ENCODE measurements at regions not wholly inside any gene's neighbourhood (a gene's known extent, or its start where the extent isn't known, plus 50 kb on each side); places are given as distances from the start of the nearest gene placed in this dataset.

DNA sequence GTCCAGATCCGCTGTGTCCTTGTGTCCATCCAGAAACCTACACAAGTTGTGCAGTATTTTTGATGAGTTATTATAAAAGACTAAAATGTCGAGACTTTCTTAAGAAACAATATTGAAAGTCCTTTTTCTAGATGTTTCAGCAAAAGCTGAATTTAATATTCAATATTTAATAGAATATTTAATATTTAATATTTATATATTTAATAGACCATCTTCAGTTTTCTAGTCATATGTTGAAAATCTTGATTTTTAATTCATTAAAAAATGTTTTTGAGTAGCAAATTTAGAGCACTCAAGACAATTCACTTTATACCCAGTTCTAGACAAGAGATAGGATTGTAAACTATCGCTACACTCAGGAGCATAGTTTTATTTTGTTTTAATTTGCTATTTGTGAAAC, 447.8 kb downstream of the SLITRK5 start:
- no peak for TF ChIP-seq EZH2phosphoT487 (IDR thresholded peaks at IDR 0.05; ENCODE audit: low read depth)
- TF ChIP-seq CTCF (IDR thresholded peaks at IDR 0.05; ENCODE audit: low read depth, low read length): no peak
- no peaks in the 10 kb centered on the region for H3K4me1 ChIP-seq (ENCODE audit: low read length)
- no peaks in the 10 kb centered on the region for H3K79me2 ChIP-seq (ENCODE audit: low read length)

DNA sequence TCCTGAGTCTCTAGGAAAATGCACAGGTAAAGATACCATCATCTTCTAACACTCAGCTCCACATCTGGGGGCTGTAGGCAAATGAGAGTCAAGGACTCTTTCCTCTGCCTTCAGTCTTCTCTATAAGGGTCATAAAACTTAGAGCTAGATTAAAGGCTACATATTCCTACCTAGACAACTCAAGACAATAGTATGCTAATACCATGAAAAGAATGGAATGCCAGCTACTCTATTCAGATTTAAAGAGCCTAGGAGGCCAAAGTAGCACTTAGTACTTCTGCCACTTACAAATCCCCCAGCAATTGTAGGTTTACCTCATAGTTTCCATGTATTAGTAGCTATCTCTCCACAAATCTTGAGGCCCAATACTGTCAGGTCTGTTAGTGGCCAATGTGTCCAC, 453.0 kb downstream of the SLITRK5 start:
- Histone ChIP-seq H3K4me1 (ENCODE audit: low read length) (no peaks in the 10 kb centered on the region), H3K27ac (ENCODE audit: low read length) (no peak overlapping the region), H3K36me3 (replicated peaks; ENCODE audit: low read depth, low read length) (no peaks in the 10 kb centered on the region), H3K4me3 (ENCODE audit: low read length) (no peak overlapping the region), H3K4me2 (ENCODE audit: low read length) (no peak overlapping the region), H3K9me3 (ENCODE audit: insufficient read depth, low read length) (no peaks in the 10 kb centered on the region), H3K27me3 (ENCODE audit: low read depth, low read length) (no peaks in the 10 kb centered on the region), H4K20me1 (ENCODE audit: insufficient read depth, low read length) (no peaks in the 10 kb centered on the region), H3K9ac (ENCODE audit: low read length) (no peak overlapping the region), H2AFZ (ENCODE audit: low read depth, low read length) (no peak overlapping the region), H3K79me2 (ENCODE audit: low read length) (no peaks in the 10 kb centered on the region)
- TF ChIP-seq CTCF (IDR thresholded peaks at IDR 0.05; ENCODE audit: low read depth, low read length): no peak
- no peak for TF ChIP-seq EZH2phosphoT487 (IDR thresholded peaks at IDR 0.05; ENCODE audit: low read depth)

More for the DNA sequence above, 447.8 kb downstream of the SLITRK5 start:
- Histone ChIP-seq H4K20me1 (ENCODE audit: insufficient read depth, low read length) (no peaks in the 10 kb centered on the region), H3K9me3 (ENCODE audit: insufficient read depth, low read length) (no peaks in the 10 kb centered on the region), H3K36me3 (replicated peaks; ENCODE audit: low read depth, low read length) (no peaks in the 10 kb centered on the region), H2AFZ (ENCODE audit: low read depth, low read length) (no peak overlapping the region), H3K27me3 (ENCODE audit: low read depth, low read length) (no peaks in the 10 kb centered on the region), H3K27ac (ENCODE audit: low read length) (no peak overlapping the region), H3K9ac (ENCODE audit: low read length) (no peak overlapping the region), H3K4me3 (ENCODE audit: low read length) (no peak overlapping the region), H3K4me2 (ENCODE audit: low read length) (no peak overlapping the region)

DNA sequence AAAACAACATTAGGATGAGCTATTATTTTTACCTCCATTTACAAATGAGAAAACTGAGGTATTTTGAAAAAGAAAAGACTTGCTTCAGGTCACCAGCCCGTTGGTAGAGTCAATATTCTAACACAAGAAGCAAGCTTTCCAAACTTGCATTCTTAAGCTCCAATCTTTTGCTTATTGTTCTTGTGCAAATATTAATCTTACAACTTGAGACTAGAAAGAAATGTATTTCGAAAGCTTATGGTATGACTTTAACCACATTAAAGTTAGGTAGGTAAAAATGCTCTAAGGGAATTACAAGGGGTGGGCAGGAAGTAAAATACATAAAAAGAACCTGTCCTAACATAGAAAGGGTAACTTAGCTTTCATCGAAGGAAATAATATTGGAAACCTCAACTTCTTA, 453.9 kb downstream of the SLITRK5 start:
- Histone ChIP-seq H3K4me1 (ENCODE audit: low read length) (no peaks in the 10 kb centered on the region), H3K79me2 (ENCODE audit: low read length) (no peaks in the 10 kb centered on the region), H4K20me1 (ENCODE audit: insufficient read depth, low read length) (no peaks in the 10 kb centered on the region), H2AFZ (ENCODE audit: low read depth, low read length) (no peak overlapping the region), H3K4me3 (ENCODE audit: low read length) (no peak overlapping the region), H3K36me3 (replicated peaks; ENCODE audit: low read depth, low read length) (no peaks in the 10 kb centered on the region), H3K9ac (ENCODE audit: low read length) (no peak overlapping the region), H3K27me3 (ENCODE audit: low read depth, low read length) (no peaks in the 10 kb centered on the region), H3K9me3 (ENCODE audit: insufficient read depth, low read length) (no peaks in the 10 kb centered on the region), H3K27ac (ENCODE audit: low read length) (no peak overlapping the region), H3K4me2 (ENCODE audit: low read length) (no peak overlapping the region)
- TF ChIP-seq EZH2phosphoT487 (IDR thresholded peaks at IDR 0.05; ENCODE audit: low read depth) (no peak), CTCF (IDR thresholded peaks at IDR 0.05; ENCODE audit: low read depth, low read length) (no peak)

- no peak overlapping the region for H3K4me3 ChIP-seq (ENCODE audit: low read length)
- H4K20me1 ChIP-seq (ENCODE audit: insufficient read depth, low read length): no peaks in the 10 kb centered on the region
- no peaks in the 10 kb centered on the region for H3K36me3 ChIP-seq (replicated peaks; ENCODE audit: low read depth, low read length)
- H3K4me1 ChIP-seq (ENCODE audit: low read length): no peaks in the 10 kb centered on the region
- no peaks in the 10 kb centered on the region for H3K79me2 ChIP-seq (ENCODE audit: low read length)
- H3K9ac ChIP-seq (ENCODE audit: low read length): no peak overlapping the region
- H3K9me3 ChIP-seq (ENCODE audit: insufficient read depth, low read length): no peaks in the 10 kb centered on the region
- no peak overlapping the region for H2AFZ ChIP-seq (ENCODE audit: low read depth, low read length)
- H3K27ac ChIP-seq (ENCODE audit: low read length): no peak overlapping the region
- no peaks in the 10 kb centered on the region for H3K27me3 ChIP-seq (ENCODE audit: low read depth, low read length)
- no peak overlapping the region for H3K4me2 ChIP-seq (ENCODE audit: low read length)
- no peak for TF ChIP-seq CTCF (IDR thresholded peaks at IDR 0.05; ENCODE audit: low read depth, low read length)
- TF ChIP-seq EZH2phosphoT487 (IDR thresholded peaks at IDR 0.05; ENCODE audit: low read depth): no peak
These were observed 465.1 kb downstream of the SLITRK5 start for GRCh38 chr13:88136098-88136790.

All from OCI-LY3 (cell line).